IMR-90 (cell line): ENCODE measurements at regions not wholly inside any gene's neighbourhood (a gene's known extent, or its start where the extent isn't known, plus 50 kb on each side); places are given as distances from the start of the nearest gene placed in this dataset.

Source experiments
- ATAC-seq: fragments of 200-7000 bp; cut with Tn5 transposase; 2 replicates; pipeline ENCODE4 v1.9.1; 2020; ENCODE audit warnings: low read depth, mild to moderate bottlenecking, moderate library complexity
- BruUV-seq: library from RNA; stranded (reverse); fragments of 400-500 nt; replicated peaks from 2 replicates; lab custom pipeline; 2021; lab: Mats Ljungman, UMichigan
- CTCF ChIA-PET: fragments of 300-600 bp; formaldehyde crosslinking; extraction: SDS; loops from one replicate; lab custom pipeline; 2021; ENCODE audit warnings: antibody characterized with exemption; lab: Yijun Ruan, JAX
- POLR2A ChIA-PET: fragments of 300-600 bp; sonication (Branson Sonifier 250); formaldehyde crosslinking; loops from one replicate; lab custom pipeline; 2022; ENCODE audit warnings: antibody characterized with exemption; ENCODE audit not compliant: unreplicated experiment; lab: Charles Lee
- DNase-seq: peaks from one replicate; pipeline ENCODE4 v3.0.0; 2013
- H2AFZ ChIP-seq: replicated peaks from 2 replicates; pipeline ENCODE3; 2013; ENCODE audit warnings: low read length, mild to moderate bottlenecking; ENCODE audit not compliant: poor library complexity
- H2AK5ac ChIP-seq: 2 replicates; pipeline ENCODE4 v1.6.1; 2013; ENCODE audit warnings: low read depth, low read length, inconsistent platforms
- H2AK9ac ChIP-seq: replicated peaks from 2 replicates; pipeline ENCODE3; 2013; ENCODE audit warnings: mild to moderate bottlenecking, low read depth, low read length, moderate library complexity; ENCODE audit not compliant: poor library complexity
- H2BK120ac ChIP-seq: 2 replicates; pipeline ENCODE4 v1.6.1; 2013; ENCODE audit warnings: low read depth, low read length, inconsistent platforms
- H2BK15ac ChIP-seq: 3 replicates; pipeline ENCODE4 v1.6.1; 2013; ENCODE audit warnings: low read depth, low read length, inconsistent platforms
- H2BK20ac ChIP-seq: 2 replicates; pipeline ENCODE4 v1.6.1; 2013; ENCODE audit warnings: low read depth, mild to moderate bottlenecking, inconsistent platforms, low read length, moderate library complexity
- H2BK5ac ChIP-seq: 2 replicates; pipeline ENCODE4 v1.6.1; 2013; ENCODE audit warnings: mild to moderate bottlenecking, low read depth, low read length, inconsistent platforms; ENCODE audit not compliant: poor library complexity, severe bottlenecking
- H3K14ac ChIP-seq: replicated peaks from 2 replicates; pipeline ENCODE4 v1.6.1; 2013; ENCODE audit warnings: low read depth, low read length, inconsistent platforms
- H3K18ac ChIP-seq: 2 replicates; pipeline ENCODE4 v1.6.1; 2013; ENCODE audit warnings: low read depth, low read length, control low read depth
- H3K23ac ChIP-seq: 2 replicates; pipeline ENCODE4 v1.6.1; 2013; ENCODE audit warnings: low read depth, low read length, inconsistent platforms
- H3K27ac ChIP-seq: 2 replicates; pipeline ENCODE4 v1.5.1; 2013; ENCODE audit warnings: mild to moderate bottlenecking, control low read depth, low read length; ENCODE audit not compliant: insufficient read depth
- H3K27me3 ChIP-seq: 2 replicates; pipeline ENCODE4 v1.6.1; 2013; ENCODE audit warnings: low read length; ENCODE audit not compliant: control insufficient read depth, insufficient read depth
- H3K36me3 ChIP-seq: 2 replicates; pipeline ENCODE4 v1.6.1; 2013; ENCODE audit warnings: low read length, mixed read lengths; ENCODE audit not compliant: control insufficient read depth, insufficient read depth
- H3K4ac ChIP-seq: 2 replicates; pipeline ENCODE4 v1.6.1; 2013; ENCODE audit warnings: low read depth, low read length, inconsistent platforms
- H3K4me1 ChIP-seq: 2 replicates; pipeline ENCODE4 v1.6.1; 2013; ENCODE audit warnings: low read length, mixed read lengths; ENCODE audit not compliant: control insufficient read depth, insufficient read depth
- H3K4me2 ChIP-seq: 2 replicates; pipeline ENCODE4 v1.6.1; 2013; ENCODE audit warnings: low read depth, mild to moderate bottlenecking, control low read depth, low read length, moderate library complexity
- H3K4me3 ChIP-seq: 2 replicates; pipeline ENCODE4 v1.5.1; 2013; ENCODE audit warnings: low read depth, mild to moderate bottlenecking, control low read depth, low read length, moderate library complexity; ENCODE audit not compliant: insufficient read depth
- H3K56ac ChIP-seq: 2 replicates; pipeline ENCODE4 v1.6.1; 2013; ENCODE audit warnings: low read length, inconsistent platforms; ENCODE audit not compliant: insufficient read depth; ENCODE audit errors: extremely low read depth
- H3K79me1 ChIP-seq, 2 experiments: 2 replicates each; pipeline ENCODE4 v1.6.1; 2013; ENCODE audit warnings: low read length in 2 of 2, inconsistent platforms in 1 of 2, low read depth in 1 of 2
- H3K9ac ChIP-seq: 2 replicates; pipeline ENCODE4 v1.6.1; 2013; ENCODE audit warnings: low read depth, low read length, control low read depth
- H3K9me1 ChIP-seq: 2 replicates; pipeline ENCODE4 v1.6.1; 2013; ENCODE audit warnings: low read length, inconsistent platforms; ENCODE audit not compliant: insufficient read depth
- H3K9me3 ChIP-seq: 2 replicates; pipeline ENCODE4 v1.6.1; 2013; ENCODE audit warnings: low read length; ENCODE audit not compliant: control insufficient read depth, insufficient read depth
- H4K20me1 ChIP-seq: 2 replicates; pipeline ENCODE4 v1.6.1; 2013; ENCODE audit warnings: low read length, inconsistent platforms; ENCODE audit not compliant: insufficient read depth
- H4K5ac ChIP-seq: 2 replicates; pipeline ENCODE4 v1.6.1; 2013; ENCODE audit warnings: mild to moderate bottlenecking, low read depth, low read length, control low read depth
- H4K8ac ChIP-seq, 2 experiments: 2 replicates each; pipeline ENCODE4 v1.6.1; 2013; ENCODE audit warnings: low read depth in 2 of 2, low read length in 2 of 2, control low read depth in 1 of 2, inconsistent platforms in 1 of 2
- H4K91ac ChIP-seq: 2 replicates; pipeline ENCODE4 v1.6.1; 2013; ENCODE audit warnings: low read depth, low read length, inconsistent platforms; ENCODE audit not compliant: insufficient read depth
- MAFK ChIP-seq: IDR thresholded peaks from 2 replicates; pipeline ENCODE4 v1.6.1; 2012; ENCODE audit warnings: low read depth, low read length, improper control_type of control experiment
- NFE2L2 ChIP-seq: fragments of 150-350 bp; IDR thresholded peaks from 2 replicates; pipeline ENCODE4 v1.6.1; 2016; ENCODE audit warnings: low read depth, mild to moderate bottlenecking, low read length
- RAD21 ChIP-seq: IDR thresholded peaks from 2 replicates; pipeline ENCODE4 v1.6.1; 2012; ENCODE audit warnings: low read length, improper control_type of control experiment
- WGBS, 2 experiments: methylation state at CpG; one replicate each; pipeline versions ENCODE4 v1.1.5 to v1.1.7; 2013; ENCODE audit warnings: missing lambda C conversion rate in 2 of 2; ENCODE audit not compliant: insufficient read length in 1 of 2; ENCODE audit errors: extremely low coverage in 2 of 2; 5-methylcytosine and 5-hydroxymethylcytosine counted together
- dilution Hi-C: fragments of 300-500 bp; cut with HindIII; formaldehyde crosslinking; loops from one replicate; pipeline ENCODE4 v1.14.3; 2018; ENCODE audit warnings: low sequenced_read_pairs; ENCODE audit not compliant: unreplicated experiment
- in situ Hi-C: fragments of 300-500 bp; cut with MboI; formaldehyde crosslinking; loops from 3 replicates; pipeline ENCODE4 v1.14.3; 2019; ENCODE audit warnings: low sequenced_read_pairs, inconsistent platforms, mixed read lengths
- intact Hi-C: fragments of 100-400 bp; cut with micrococcal nuclease; formaldehyde crosslinking; loops from 2 replicates; pipeline ENCODE4 v1.10.0; 2022

- POLR2A ChIA-PET, result no interaction called here
- dilution Hi-C loops, result no loop called here
- DNase-seq, result peak; percentile 90
These were observed 125.3 kb upstream of the THBS1 start for GRCh38 chr15:39455471-39455991.

More at GRCh38 chr15:39455471-39455991, 125.3 kb upstream of the THBS1 start:
- no peaks in the 10 kb centered on the region for H4K20me1 ChIP-seq
- no peak overlapping the region for H2BK5ac ChIP-seq
- no peak overlapping the region for H3K9ac ChIP-seq
- no TSS peak for BruUV-seq
- 50% methylated on average over 1 of the region's 5 CpGs; no CpG with 5 or more reads in 1 of the 2 experiments for WGBS, 2 experiments
- peak overlapping the region; percentile 68 for H4K5ac ChIP-seq
- CTCF ChIA-PET, result interaction anchor here (0.6 to 1.3 kb wide), 2 partner anchors 56 to 76 kb away, joined by 3 read pairs; no protein-coding TSS in a partner anchor
- H3K18ac ChIP-seq, result peak overlapping the region; percentile 88
- peak; percentile 51 for ATAC-seq
- no peak overlapping the region for H2AFZ ChIP-seq
- TF ChIP-seq MAFK (peak; percentile 89), NFE2L2 (peak; percentile 98), RAD21 (no peak)
- no peak overlapping the region; the same call in 1 of the 2 replicates for H3K4me2 ChIP-seq
- H3K9me1 ChIP-seq, result peaks cover 2% of the 10 kb centered on the region; the same call in 1 of the 2 replicates
- H3K36me3 ChIP-seq, result no peaks in the 10 kb centered on the region
- H2BK120ac ChIP-seq, result peak overlapping the region; percentile 73; the same call in 1 of the 2 replicates
- no peak overlapping the region for H4K8ac ChIP-seq
- in situ Hi-C loops (no loop called here), intact Hi-C loops (no loop called here)
- H3K4me3 ChIP-seq, result no peak overlapping the region
- H2AK5ac ChIP-seq, result no peak overlapping the region
- no peak overlapping the region; the same call in 1 of the 2 replicates for H3K27ac ChIP-seq
- H2AK9ac ChIP-seq, result no peak overlapping the region
- H3K14ac ChIP-seq, result peak overlapping the region; percentile 18
- H3K4me1 ChIP-seq, result peaks cover 7% of the 10 kb centered on the region
- peak overlapping the region; percentile 16; the same call in 1 of the 2 replicates for H3K4ac ChIP-seq
- H3K23ac ChIP-seq, result no peak overlapping the region
- peak overlapping the region; percentile 31; the same call in 1 of the 2 replicates for H4K91ac ChIP-seq
- no peaks in the 10 kb centered on the region for H3K9me3 ChIP-seq
- H3K79me1 ChIP-seq, result no peaks in the 10 kb centered on the region
- no peak overlapping the region for H3K56ac ChIP-seq
- H2BK20ac ChIP-seq, result peak overlapping the region; percentile 36; the same call in 1 of the 2 replicates
- no peaks in the 10 kb centered on the region for H3K27me3 ChIP-seq
- H2BK15ac ChIP-seq, result no peak overlapping the region; the same call in 2 of the 3 replicates
